MCF 10A (cell line): ENCODE measurements at regions not wholly inside any gene's neighbourhood (a gene's known extent, or its start where the extent isn't known, plus 50 kb on each side); places are given as distances from the start of the nearest gene placed in this dataset.

Experiments used
- BruUV-seq: library from RNA; stranded (reverse); fragments of 400-500 nt; replicated peaks from 2 replicates; lab custom pipeline; 2021; lab: Mats Ljungman, UMichigan
- CTCF ChIA-PET: fragments of 300-600 bp; sonication (Branson Sonifier 250); formaldehyde crosslinking; extraction: SDS; loops from one replicate; lab custom pipeline; 2021; ENCODE audit warnings: antibody characterized with exemption, inconsistent platforms; lab: Yijun Ruan, JAX
- POLR2A ChIA-PET: fragments of 300-600, 350-650 bp; sonication (Branson Sonifier 250); formaldehyde crosslinking; extraction: SDS; loops from one replicate; lab custom pipeline; 2020; ENCODE audit warnings: antibody characterized with exemption, inconsistent platforms; lab: Yijun Ruan, JAX
- DNase-seq: peaks from one replicate; pipeline ENCODE4 v3.0.0-alpha.2; 2018; ENCODE audit not compliant: unreplicated experiment
- H3K27ac Mint-ChIP-seq: one replicate; pipeline ENCODE4 v1.8.0; 2022; ENCODE audit warnings: mild to moderate bottlenecking, low read depth, mixed read lengths; ENCODE audit not compliant: unreplicated experiment
- H3K27me3 Mint-ChIP-seq: one replicate; pipeline ENCODE4 v1.8.0; 2022; ENCODE audit warnings: mixed read lengths; ENCODE audit not compliant: insufficient read depth, unreplicated experiment
- H3K36me3 Mint-ChIP-seq: one replicate; pipeline ENCODE4 v1.8.0; 2022; ENCODE audit warnings: mild to moderate bottlenecking, moderate library complexity, mixed read lengths; ENCODE audit not compliant: insufficient read depth, unreplicated experiment
- H3K4me1 Mint-ChIP-seq: one replicate; pipeline ENCODE4 v1.8.0; 2022; ENCODE audit warnings: mixed read lengths; ENCODE audit not compliant: insufficient read depth, unreplicated experiment
- H3K4me3 Mint-ChIP-seq: one replicate; pipeline ENCODE4 v1.8.0; 2022; ENCODE audit warnings: mild to moderate bottlenecking, moderate library complexity, mixed read lengths; ENCODE audit not compliant: unreplicated experiment
- H3K9me3 Mint-ChIP-seq: one replicate; pipeline ENCODE4 v1.8.0; 2022; ENCODE audit warnings: mixed read lengths; ENCODE audit not compliant: unreplicated experiment
- CTCF ChIP-seq: fragments of 200-600 bp; IDR thresholded peaks from one replicate; pipeline ENCODE4 v1.8.0; 2022; ENCODE audit warnings: antibody characterized with exemption, mild to moderate bottlenecking; ENCODE audit not compliant: unreplicated experiment
- intact Hi-C: fragments of 100-400 bp; cut with micrococcal nuclease; formaldehyde crosslinking; loops from 2 replicates; pipeline ENCODE4 v1.14.1; 2022

GRCh38 chr1:244219149-244219548 lies 168.1 kb downstream of the ZBTB18 start:
- no peak overlapping the region for H3K4me3 Mint-ChIP-seq
- intact Hi-C loops, result no loop called here
- H3K27ac Mint-ChIP-seq, result no peak overlapping the region
- ChIA-PET POLR2A (interaction anchor here (1.1 to 1.6 kb wide), 3 partner anchors 11 to 158 kb away, joined by 3 to 4 read pairs (median 3); no protein-coding TSS in a partner anchor), CTCF (interaction anchor here (0.7 kb wide), 1 partner anchor 1836 kb away, joined by 4 read pairs; no protein-coding TSS in a partner anchor)
- H3K4me1 Mint-ChIP-seq, result peaks cover 7% of the 10 kb centered on the region
- no TSS peak for BruUV-seq
- DNase-seq, result no peak
- no peaks in the 10 kb centered on the region for H3K9me3 Mint-ChIP-seq
- no peak for TF ChIP-seq CTCF
- no peaks in the 10 kb centered on the region for H3K27me3 Mint-ChIP-seq
- H3K36me3 Mint-ChIP-seq, result no peaks in the 10 kb centered on the region

GRCh38 chr1:244219802-244220201 lies 168.7 kb downstream of the ZBTB18 start:
- H3K4me3 Mint-ChIP-seq, result no peak overlapping the region
- ChIA-PET POLR2A (interaction anchor here (1.1 to 1.6 kb wide), 2 partner anchors 131 to 159 kb away, joined by 3 read pairs; no protein-coding TSS in a partner anchor), CTCF (interaction anchor here (1.0 kb wide), 1 partner anchor 19 kb away, joined by 3 read pairs; no protein-coding TSS in a partner anchor)
- peaks cover 6% of the 10 kb centered on the region for H3K4me1 Mint-ChIP-seq
- H3K9me3 Mint-ChIP-seq, result peaks cover 2% of the 10 kb centered on the region
- H3K36me3 Mint-ChIP-seq, result no peaks in the 10 kb centered on the region
- no peak for DNase-seq
- intact Hi-C loops, result no loop called here
- no peaks in the 10 kb centered on the region for H3K27me3 Mint-ChIP-seq
- no TSS peak for BruUV-seq
- H3K27ac Mint-ChIP-seq, result no peak overlapping the region
- TF ChIP-seq CTCF, result no peak

- Mint-ChIP-seq H3K9me3 (peaks cover 7% of the 10 kb centered on the region), H3K27me3 (no peaks in the 10 kb centered on the region), H3K4me1 (peaks cover 9% of the 10 kb centered on the region), H3K4me3 (no peak overlapping the region), H3K36me3 (no peaks in the 10 kb centered on the region), H3K27ac (no peak overlapping the region)
- no peak for DNase-seq
- BruUV-seq, result no TSS peak
- ChIA-PET POLR2A (interaction anchor here (0.6 to 1.6 kb wide), 2 partner anchors 50 to 132 kb away, joined by 3 read pairs; no protein-coding TSS in a partner anchor), CTCF (interaction anchor here (1.0 kb wide), 1 partner anchor 18 kb away, joined by 3 read pairs; no protein-coding TSS in a partner anchor)
- TF ChIP-seq CTCF, result no peak
- intact Hi-C loops, result no loop called here
Observed at GRCh38 chr1:244220410-244220809, 169.3 kb downstream of the ZBTB18 start.

- intact Hi-C loops, result no loop called here
- ChIA-PET CTCF (interaction anchor here (0.6 to 1.4 kb wide), 3 partner anchors 9 to 40 kb away, joined by 3 read pairs; no protein-coding TSS in a partner anchor), POLR2A (no interaction called here)
- Mint-ChIP-seq H3K9me3 (peaks cover 7% of the 10 kb centered on the region), H3K36me3 (no peaks in the 10 kb centered on the region), H3K4me3 (no peak overlapping the region), H3K4me1 (peaks cover 15% of the 10 kb centered on the region), H3K27ac (no peak overlapping the region), H3K27me3 (no peaks in the 10 kb centered on the region)
- DNase-seq, result no peak
- BruUV-seq, result no TSS peak
- TF ChIP-seq CTCF, result no peak
Observed at GRCh38 chr1:244221991-244222390, 170.9 kb downstream of the ZBTB18 start.
